ENCODE measurements at regions not wholly inside any gene's neighbourhood (a gene's known extent, or its start where the extent isn't known, plus 50 kb on each side); places are given as distances from the start of the nearest gene placed in this dataset.
A peak's percentile ranks its signal among the peaks of the same experiment; 100 is the strongest.

- ATAC-seq (ENCODE audit: low FRiP score) (no peak), DNase-seq (ENCODE audit: low spot score) (no peak)
- no peak for TF ChIP-seq CTCF (IDR thresholded peaks at IDR 0.05)
These were observed 342.3 kb upstream of the EPHA4 start for GRCh38 chr2:221914334-221914880.

DNA sequence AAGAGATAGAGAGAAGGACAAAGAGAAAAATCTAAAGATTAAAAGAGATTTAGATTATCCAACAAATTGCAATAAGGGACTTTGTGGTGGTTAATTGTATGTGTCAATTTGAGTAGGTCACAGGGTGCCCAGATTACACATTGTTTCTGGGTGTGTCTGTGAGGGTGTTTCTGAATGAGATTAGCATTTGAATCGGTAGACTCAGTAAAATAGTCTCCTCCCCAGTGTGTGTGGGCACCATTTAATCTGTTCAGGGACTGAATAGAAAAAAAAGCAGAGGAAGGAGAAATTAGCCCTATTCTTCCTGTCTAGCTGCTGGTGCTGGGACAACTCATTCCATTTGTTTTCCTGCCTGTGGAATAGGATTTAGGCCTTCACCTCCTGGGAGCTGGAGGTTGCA, 339.8 kb upstream of the EPHA4 start:
- TF ChIP-seq CTCF (IDR thresholded peaks at IDR 0.05), result no peak
- ATAC-seq (ENCODE audit: low FRiP score) (no peak), DNase-seq (ENCODE audit: low spot score) (no peak)

DNA sequence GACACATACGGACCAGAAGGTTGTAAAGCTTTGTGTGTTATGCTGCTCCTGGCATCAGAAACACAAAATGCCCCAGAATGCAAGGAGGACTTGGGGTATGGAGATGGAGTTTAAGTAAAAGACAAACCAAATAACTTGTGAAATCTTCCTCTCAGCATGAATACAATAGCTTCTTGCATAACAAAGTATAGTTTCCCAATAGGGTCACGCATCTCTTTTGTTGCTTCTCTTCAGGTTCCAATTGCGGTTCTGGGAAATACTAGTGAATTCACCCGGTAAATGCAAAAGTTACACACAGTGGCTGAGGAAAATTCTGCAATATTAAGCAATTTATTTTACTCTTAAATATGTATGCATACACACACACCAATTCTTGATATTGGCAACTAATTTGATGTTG, 339.2 kb upstream of the EPHA4 start:
- TF ChIP-seq CTCF (IDR thresholded peaks at IDR 0.05), result no peak

DNA sequence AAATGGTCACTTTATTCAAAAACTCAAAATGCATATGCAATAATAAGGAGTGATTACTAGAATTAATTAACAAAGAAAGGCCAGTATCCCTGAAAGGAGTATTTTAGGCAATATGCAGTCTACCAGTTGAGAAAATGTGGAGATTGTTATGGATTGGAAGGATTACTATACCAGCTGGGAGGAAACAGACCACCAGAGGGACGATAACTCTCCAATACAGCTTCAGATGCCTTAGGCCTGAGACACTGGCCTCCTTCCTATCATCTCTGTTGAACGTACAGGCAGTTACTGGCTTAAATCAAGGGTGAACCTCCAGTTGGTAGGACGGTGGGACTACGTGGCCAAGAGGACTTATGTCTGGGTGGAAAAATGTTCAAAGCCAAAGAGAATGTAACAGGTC, 336.4 kb upstream of the EPHA4 start:
- no peak for ATAC-seq (ENCODE audit: low FRiP score)
- no peak for TF ChIP-seq CTCF (IDR thresholded peaks at IDR 0.05)
- DNase-seq (ENCODE audit: low spot score), result no peak

More for the DNA sequence above, 339.2 kb upstream of the EPHA4 start:
- DNase-seq (ENCODE audit: low spot score) (no peak), ATAC-seq (ENCODE audit: low FRiP score) (no peak)

DNA sequence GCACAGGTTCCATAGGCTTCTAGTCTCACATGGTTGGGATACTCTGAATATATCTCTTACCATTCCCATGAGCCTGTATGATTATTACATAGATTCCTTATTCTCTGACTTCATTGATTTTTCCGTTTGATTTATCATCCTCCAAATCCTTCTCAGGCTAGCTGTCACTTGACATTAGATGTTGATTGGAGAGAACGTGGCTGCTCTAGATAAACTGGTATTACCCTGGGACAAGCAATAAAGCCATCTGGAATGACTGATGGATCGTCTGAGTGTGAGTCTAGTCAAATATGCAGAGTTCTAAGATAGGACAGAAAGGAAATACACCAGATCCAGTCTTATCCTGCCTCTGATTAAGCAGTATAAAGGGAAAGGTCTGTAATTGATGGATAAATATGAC, 325.6 kb upstream of the EPHA4 start:
- ATAC-seq (ENCODE audit: low FRiP score) (no peak), DNase-seq (ENCODE audit: low spot score) (no peak)
- TF ChIP-seq CTCF (IDR thresholded peaks at IDR 0.05), result no peak

DNA sequence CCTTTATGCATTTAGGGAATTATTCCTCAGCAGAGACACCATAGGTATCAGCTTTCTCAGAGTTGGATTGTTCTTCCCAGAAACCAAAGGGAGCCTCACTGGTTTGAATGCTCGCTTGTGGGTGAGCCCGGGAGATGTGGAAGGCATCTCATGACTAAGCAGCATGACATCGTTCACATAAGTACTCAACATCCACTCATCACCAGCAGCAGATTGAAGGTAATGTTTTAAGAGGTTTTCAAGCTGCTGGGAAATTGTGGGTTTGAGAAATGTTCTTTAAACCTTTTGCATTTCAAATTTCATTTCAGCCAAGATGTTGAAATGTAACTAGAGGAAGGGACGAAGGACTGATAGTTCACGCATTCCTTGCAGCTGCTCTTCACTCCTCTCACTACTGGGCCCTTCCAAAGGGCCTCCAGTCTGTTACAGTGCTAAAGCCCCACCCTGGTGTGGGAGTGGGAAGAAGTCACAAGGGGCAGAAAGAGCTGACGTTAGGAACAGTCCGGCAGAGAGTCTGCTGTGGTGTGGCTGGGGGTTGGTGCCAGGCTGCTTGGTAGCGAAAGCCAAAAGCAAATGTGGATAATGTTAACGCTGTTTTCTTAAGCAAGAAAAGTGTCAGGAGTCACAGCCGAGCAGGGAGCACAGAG, 324.5 kb upstream of the EPHA4 start:
- DNase-seq (ENCODE audit: low spot score) (no peak), ATAC-seq (ENCODE audit: low FRiP score) (peak; percentile 69)
- no peak for TF ChIP-seq CTCF (IDR thresholded peaks at IDR 0.05)

Measured in omental fat pad (tissue), 3 donors.